22Rv1 (cell line): ENCODE measurements at regions not wholly inside any gene's neighbourhood (a gene's known extent, or its start where the extent isn't known, plus 50 kb on each side); places are given as distances from the start of the nearest gene placed in this dataset.
"Not testable (repeated sequence)": the region's sequence is repeated elsewhere in the genome, so short reads cannot be mapped to it uniquely, and the experiment has no call there.

Experiments
- H3K27ac ChIP-seq: fragments of 450-650 bp; 2 replicates; pipeline ENCODE4 v1.5.1; 2017
- CTCF ChIP-seq: fragments of 450-650 bp; IDR thresholded peaks from 2 replicates; pipeline ENCODE4 v1.5.1; 2017; ENCODE audit warnings: mild to moderate bottlenecking
- ZFX ChIP-seq: fragments of 450-650 bp; IDR thresholded peaks from 2 replicates; pipeline ENCODE4 v1.6.1; 2017; ENCODE audit warnings: antibody characterized with exemption, borderline replicate concordance

DNA sequence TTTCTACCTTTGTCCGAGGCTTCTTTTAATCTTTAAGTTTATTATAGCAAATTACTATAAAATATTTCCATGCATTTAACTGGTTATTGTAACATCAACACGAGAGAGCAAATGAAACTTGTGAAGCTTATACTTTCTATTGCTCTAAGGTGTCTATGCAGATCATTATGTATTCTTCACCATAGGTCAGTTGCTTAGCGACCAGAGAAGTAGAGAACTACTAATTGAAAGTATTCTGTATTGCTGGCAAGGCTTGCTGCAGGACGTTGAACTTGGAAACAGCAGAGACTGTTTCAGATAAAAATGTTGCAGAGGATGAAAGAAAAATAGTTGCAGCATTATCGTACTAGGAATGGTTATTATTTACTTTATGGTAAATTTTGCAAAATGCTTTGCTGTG, 933.6 kb upstream of the FOXG1 start:
- H3K27ac ChIP-seq = not testable (repeated sequence)

DNA sequence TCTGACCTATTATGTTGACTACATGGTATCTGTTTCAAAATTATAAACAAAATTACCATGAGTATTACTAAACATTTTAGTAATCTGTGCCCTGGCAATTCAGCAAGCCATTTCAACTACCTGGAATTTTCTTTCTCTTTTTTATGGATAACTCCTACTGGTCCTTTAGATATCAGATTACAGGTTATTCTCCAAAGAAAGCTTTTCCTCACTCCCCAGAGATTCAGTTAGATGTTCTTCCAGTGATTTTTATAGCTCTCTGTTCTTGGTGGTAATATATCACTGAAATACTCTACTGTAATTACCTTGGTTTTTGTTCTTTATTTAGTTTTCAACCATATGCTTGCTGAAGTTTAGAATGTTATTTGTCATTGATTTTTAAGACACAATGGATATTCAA, 930.2 kb upstream of the FOXG1 start:
- TF ChIP-seq CTCF = no peak
- no peak for TF ChIP-seq ZFX
- no peak overlapping the region for H3K27ac ChIP-seq

- TF ChIP-seq CTCF = no peak
- TF ChIP-seq ZFX = no peak
- no peak overlapping the region for H3K27ac ChIP-seq
These were observed 921.2 kb upstream of the FOXG1 start for GRCh38 chr14:27845241-27845850.

- no peak overlapping the region for H3K27ac ChIP-seq
- TF ChIP-seq CTCF (no peak), ZFX (no peak)
These were observed 920.7 kb upstream of the FOXG1 start for GRCh38 chr14:27845902-27846301.

DNA sequence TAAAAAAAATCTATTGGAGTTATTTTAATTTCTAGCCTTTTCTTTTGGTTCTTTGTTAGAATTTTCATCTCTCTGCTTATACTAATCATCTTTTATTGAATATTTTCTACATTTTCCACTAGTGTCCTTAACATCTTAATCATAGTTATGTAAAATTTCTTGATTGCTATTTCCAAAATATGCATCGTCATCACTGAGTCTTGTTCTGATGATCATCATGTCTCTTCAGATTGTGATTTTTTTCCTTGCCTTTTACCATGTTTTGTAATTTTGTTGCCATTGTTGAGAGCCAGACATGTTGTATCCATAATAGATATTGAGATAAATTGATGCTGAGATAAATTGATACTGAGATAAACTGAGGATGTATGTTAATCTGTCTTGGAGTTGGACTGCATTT, 919.1 kb upstream of the FOXG1 start:
- H3K27ac ChIP-seq = not testable (repeated sequence)

DNA sequence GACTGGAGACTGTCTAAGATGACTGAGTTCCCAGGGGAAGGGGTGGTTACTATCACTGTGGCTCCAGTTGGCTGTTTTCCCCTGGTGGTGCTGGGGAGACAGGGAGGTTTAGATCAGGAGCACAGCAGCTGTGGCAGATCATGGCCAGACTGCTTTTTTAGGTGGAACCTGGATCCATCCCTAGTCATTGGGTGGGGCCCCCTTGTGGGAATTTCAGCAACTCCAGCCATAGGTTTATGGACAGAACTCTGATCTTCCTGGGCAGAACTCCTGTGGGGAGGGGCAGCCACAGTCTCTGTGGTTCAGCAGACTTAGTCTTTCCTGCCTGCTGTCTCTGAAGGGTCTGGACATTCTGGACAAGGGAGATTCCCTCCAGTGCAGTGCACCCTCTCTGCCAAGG, 917.4 kb upstream of the FOXG1 start:
- H3K27ac ChIP-seq = not testable (repeated sequence)

DNA sequence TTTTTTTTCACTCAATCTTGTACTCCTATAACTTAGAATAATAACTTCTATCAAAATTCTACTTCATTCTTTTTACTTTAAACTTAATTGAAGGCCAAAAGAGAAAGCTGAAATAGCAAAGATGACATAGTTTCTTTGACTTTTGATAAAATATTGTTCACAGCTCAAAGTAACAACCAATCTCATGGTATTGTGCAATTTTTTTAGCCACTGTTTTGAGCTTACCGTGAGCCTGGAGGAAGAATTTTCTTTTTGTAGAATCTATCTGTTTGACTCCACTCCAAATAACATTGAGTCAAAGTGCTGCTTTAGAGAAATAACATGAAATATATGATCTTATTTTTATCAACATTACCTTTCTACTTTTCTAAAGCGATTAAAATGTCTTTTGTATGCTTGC, 903.9 kb upstream of the FOXG1 start:
- TF ChIP-seq CTCF (no peak), ZFX (no peak)
- H3K27ac ChIP-seq = no peak overlapping the region

DNA sequence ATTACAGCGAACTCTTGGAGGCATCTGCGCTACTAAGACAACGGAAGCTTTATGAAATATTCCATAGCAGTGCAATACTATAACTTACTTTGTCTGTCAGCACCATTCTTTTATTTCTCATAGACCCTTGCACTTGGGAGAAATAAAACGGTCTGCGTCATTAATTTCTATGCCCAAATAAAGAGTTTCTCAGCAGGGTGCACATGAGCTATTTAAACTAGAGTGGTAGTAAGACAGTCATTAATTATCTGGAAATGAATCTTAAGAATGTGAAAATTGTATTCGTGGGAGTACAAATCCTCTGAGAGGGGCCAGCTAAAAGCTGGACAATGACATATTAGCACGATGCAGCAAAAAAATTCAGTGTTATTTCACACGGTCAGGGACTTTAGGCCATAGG, 903.4 kb upstream of the FOXG1 start:
- TF ChIP-seq CTCF (no peak), ZFX (no peak)
- no peak overlapping the region for H3K27ac ChIP-seq

DNA sequence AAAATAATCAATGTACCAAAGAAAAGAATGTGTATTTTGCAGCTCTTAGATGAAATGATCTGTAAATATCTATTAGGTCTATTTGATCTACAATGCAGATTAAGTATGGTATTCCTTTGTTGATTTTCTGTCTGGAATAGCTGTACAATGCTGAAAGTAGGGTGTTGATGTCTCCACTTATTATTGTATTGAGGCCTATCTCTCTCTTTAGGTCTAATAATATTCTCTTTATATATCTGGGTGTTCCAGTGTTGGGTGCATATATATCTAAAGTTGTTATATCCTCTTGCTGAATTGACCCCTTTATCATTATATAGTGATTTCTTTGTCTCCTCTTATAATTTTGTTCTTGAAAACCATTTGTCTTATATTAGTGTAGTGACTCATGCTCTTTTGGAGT, 885.5 kb upstream of the FOXG1 start:
- H3K27ac ChIP-seq = no peak overlapping the region
- no peak for TF ChIP-seq ZFX
- TF ChIP-seq CTCF = no peak
